Mesendoderm (in vitro differentiated cells): ENCODE measurements at regions not wholly inside any gene's neighbourhood (a gene's known extent, or its start where the extent isn't known, plus 50 kb on each side); places are given as distances from the start of the nearest gene placed in this dataset.

Experiments used
- DNase-seq: peaks from one replicate; pipeline ENCODE4 v3.0.0; 2013
- H2AK5ac ChIP-seq: 2 replicates; pipeline ENCODE4 v1.6.1; 2013; ENCODE audit warnings: low read length, inconsistent platforms
- H2BK120ac ChIP-seq: 2 replicates; pipeline ENCODE4 v1.6.1; 2013; ENCODE audit warnings: low read depth, mild to moderate bottlenecking, low read length, moderate library complexity, mixed read lengths
- H2BK15ac ChIP-seq: replicated peaks from 2 replicates; pipeline ENCODE4 v1.6.1; 2013; ENCODE audit warnings: low read depth, mild to moderate bottlenecking, moderate library complexity
- H2BK5ac ChIP-seq: 2 replicates; pipeline ENCODE4 v1.6.1; 2013; ENCODE audit warnings: low read length, inconsistent platforms
- H3K18ac ChIP-seq: 2 replicates; pipeline ENCODE4 v1.6.1; 2013; ENCODE audit warnings: mild to moderate bottlenecking, low read length, mixed read lengths
- H3K23ac ChIP-seq: one replicate; pipeline ENCODE4 v1.6.1; 2013; ENCODE audit warnings: low read length
- H3K27ac ChIP-seq: 2 replicates; pipeline ENCODE4 v1.5.1; 2013; ENCODE audit warnings: low read depth, mild to moderate bottlenecking, inconsistent platforms, low read length, moderate library complexity
- H3K27me3 ChIP-seq: 2 replicates; pipeline ENCODE4 v1.6.1; 2013; ENCODE audit warnings: low read length, control low read depth, mild to moderate bottlenecking, inconsistent platforms; ENCODE audit not compliant: insufficient read depth, poor library complexity
- H3K36me3 ChIP-seq: 2 replicates; pipeline ENCODE4 v1.6.1; 2013; ENCODE audit warnings: low read length, inconsistent platforms; ENCODE audit not compliant: control insufficient read depth, insufficient read depth
- H3K4ac ChIP-seq: one replicate; pipeline ENCODE4 v1.6.1; 2013; ENCODE audit warnings: low read depth, mild to moderate bottlenecking, low read length, moderate library complexity
- H3K4me1 ChIP-seq: 2 replicates; pipeline ENCODE4 v1.6.1; 2013; ENCODE audit warnings: low read depth, low read length, inconsistent platforms; ENCODE audit not compliant: control insufficient read depth
- H3K4me2 ChIP-seq: 2 replicates; pipeline ENCODE4 v1.6.1; 2013; ENCODE audit warnings: low read length
- H3K4me3 ChIP-seq: 2 replicates; pipeline ENCODE4 v1.5.1; 2013; ENCODE audit warnings: mild to moderate bottlenecking, low read length
- H3K56ac ChIP-seq: one replicate; pipeline ENCODE4 v1.6.1; 2013; ENCODE audit warnings: low read length
- H3K79me1 ChIP-seq: 2 replicates; pipeline ENCODE4 v1.6.1; 2013; ENCODE audit warnings: low read length, inconsistent platforms
- H3K79me2 ChIP-seq: 2 replicates; pipeline ENCODE4 v1.6.1; 2013; ENCODE audit warnings: mild to moderate bottlenecking, low read length; ENCODE audit not compliant: control insufficient read depth, insufficient read depth
- H3K9ac ChIP-seq: 2 replicates; pipeline ENCODE4 v1.6.1; 2013; ENCODE audit warnings: low read length, inconsistent platforms
- H4K5ac ChIP-seq: one replicate; pipeline ENCODE4 v1.6.1; 2013; ENCODE audit warnings: low read length
- H4K8ac ChIP-seq: one replicate; pipeline ENCODE4 v1.6.1; 2013; ENCODE audit warnings: low read depth, mild to moderate bottlenecking, control low read depth, low read length, moderate library complexity
- WGBS: extraction: QIAGEN DNeasy Blood & Tissue Kit; methylation state at CpG from one replicate; pipeline ENCODE4 v1.1.7; 2013; ENCODE audit warnings: low lambda C conversion rate, missing lambda C conversion rate; ENCODE audit not compliant: insufficient coverage; ENCODE audit errors: extremely low coverage; 5-methylcytosine and 5-hydroxymethylcytosine counted together

DNA sequence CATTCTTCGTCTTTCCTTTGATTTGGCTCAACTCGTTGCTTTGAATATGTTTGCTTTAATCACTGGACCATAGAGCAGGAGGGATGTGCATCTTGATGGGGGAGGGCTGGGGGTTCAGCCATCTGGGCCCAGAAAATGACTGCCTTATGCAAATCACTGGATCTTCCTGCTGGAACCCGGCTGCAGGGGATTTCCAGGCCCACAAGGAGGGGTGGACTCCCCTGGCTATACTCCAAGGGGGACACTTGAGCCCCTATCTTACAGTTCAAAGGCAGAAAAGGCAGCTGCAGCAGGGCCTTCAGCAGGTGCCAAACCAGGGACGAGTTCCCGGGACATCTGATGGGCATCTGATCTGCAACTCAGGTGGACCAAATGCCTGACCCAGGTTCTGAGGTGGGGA is 122.5 kb downstream of the DICER1 start:
- Histone ChIP-seq H3K9ac (no peak overlapping the region), H2AK5ac (no peak overlapping the region), H3K27me3 (no peaks in the 10 kb centered on the region), H2BK120ac (no peak overlapping the region), H3K23ac (no peak overlapping the region), H3K27ac (no peak overlapping the region), H3K4me1 (no peaks in the 10 kb centered on the region), H3K4ac (no peak overlapping the region), H3K79me1 (no peaks in the 10 kb centered on the region), H3K56ac (no peak overlapping the region), H2BK5ac (no peak overlapping the region), H3K4me2 (no peak overlapping the region), H3K4me3 (no peak overlapping the region), H3K18ac (no peak overlapping the region), H4K5ac (no peak overlapping the region), H3K36me3 (no peaks in the 10 kb centered on the region), H4K8ac (no peak overlapping the region), H3K79me2 (no peaks in the 10 kb centered on the region), H2BK15ac (no peak overlapping the region)
- DNase-seq: no peak
- no CpG with 5 or more reads among the region's 5 CpGs for WGBS

DNA sequence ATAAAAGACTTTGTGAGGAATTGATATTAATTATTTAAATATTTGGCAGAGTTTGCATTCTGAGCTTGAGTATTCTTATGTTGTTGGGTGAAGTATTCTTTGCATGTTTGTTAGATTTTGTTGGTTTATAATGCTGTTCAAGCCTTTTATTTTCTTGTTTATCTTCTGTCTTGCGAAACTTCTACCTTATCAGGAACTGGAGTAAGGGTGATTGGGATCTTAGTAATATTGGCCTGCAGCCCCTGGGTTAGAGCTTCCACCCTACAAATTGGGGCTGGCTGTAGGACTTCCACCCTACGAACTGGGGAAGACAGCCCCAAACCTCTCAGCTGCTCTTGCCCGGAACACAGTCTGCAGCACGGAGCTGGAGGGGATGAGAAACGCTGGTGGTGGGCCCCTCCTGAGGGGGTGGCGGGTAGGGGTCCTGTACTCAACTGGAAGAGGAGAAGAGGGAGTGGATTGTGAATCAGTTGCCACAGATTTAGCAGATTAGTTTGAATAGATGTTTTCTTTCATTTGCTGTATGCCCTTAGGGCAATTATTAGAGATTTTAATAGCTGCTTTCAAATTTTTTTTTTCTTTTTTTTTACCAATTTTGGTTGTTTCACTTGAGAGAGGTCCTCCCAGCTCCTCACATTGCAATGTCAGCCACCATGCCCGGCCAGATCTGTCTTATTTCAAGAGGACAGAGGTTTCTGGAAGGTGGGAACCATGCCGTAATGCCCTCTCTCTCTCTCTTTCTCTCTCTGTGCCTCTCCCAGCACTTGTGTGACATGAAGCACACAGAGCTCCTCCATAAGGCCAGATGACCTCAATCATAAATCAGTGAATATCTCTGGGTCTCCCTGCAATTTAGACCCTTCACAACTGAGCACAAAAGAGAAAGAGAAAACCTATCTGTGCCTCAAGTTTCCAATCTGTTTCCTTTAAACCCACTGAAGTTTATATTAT is 123.4 kb downstream of the DICER1 start:
- H3K9ac ChIP-seq: no peak overlapping the region

DNA sequence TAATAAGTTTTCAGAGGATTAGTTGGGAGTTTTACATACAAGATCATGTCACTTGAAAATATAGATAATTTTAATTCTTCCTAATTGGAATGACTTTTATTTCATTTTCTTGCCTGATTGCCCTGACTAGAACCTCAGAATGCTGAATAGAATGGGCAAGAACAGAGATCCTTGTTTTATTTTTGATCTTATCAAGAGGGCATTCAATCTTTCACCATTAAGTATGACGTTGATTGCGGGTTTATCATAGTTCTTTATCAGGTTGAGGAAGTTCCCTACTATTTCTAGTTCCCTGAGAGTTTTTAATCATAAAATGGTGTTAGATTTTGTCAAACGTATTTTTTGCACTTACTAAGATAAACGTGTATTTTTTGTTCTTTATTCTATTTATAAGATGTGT is 124.3 kb downstream of the DICER1 start:
- H3K27me3 ChIP-seq: no peaks in the 10 kb centered on the region
- H3K9ac ChIP-seq: no peak overlapping the region
- H3K4me2 ChIP-seq: no peak overlapping the region
- H3K27ac ChIP-seq: no peak overlapping the region
- H3K36me3 ChIP-seq: no peaks in the 10 kb centered on the region
- no peaks in the 10 kb centered on the region for H3K79me2 ChIP-seq
- no peak overlapping the region for H3K4ac ChIP-seq
- H2BK5ac ChIP-seq: no peak overlapping the region
- no peak overlapping the region for H3K23ac ChIP-seq
- H3K4me1 ChIP-seq: no peaks in the 10 kb centered on the region
- no peak for DNase-seq
- no peaks in the 10 kb centered on the region for H3K79me1 ChIP-seq
- no CpG with 5 or more reads among the region's 4 CpGs for WGBS
- no peak overlapping the region for H3K56ac ChIP-seq
- H3K18ac ChIP-seq: no peak overlapping the region
- no peak overlapping the region for H2AK5ac ChIP-seq
- no peak overlapping the region for H2BK15ac ChIP-seq
- no peak overlapping the region for H4K8ac ChIP-seq
- no peak overlapping the region for H3K4me3 ChIP-seq
- H2BK120ac ChIP-seq: no peak overlapping the region
- H4K5ac ChIP-seq: no peak overlapping the region

More for the DNA sequence above, 123.4 kb downstream of the DICER1 start:
- Histone ChIP-seq H2BK5ac (no peak overlapping the region), H3K79me1 (no peaks in the 10 kb centered on the region), H3K18ac (no peak overlapping the region), H2BK15ac (no peak overlapping the region), H3K4me1 (no peaks in the 10 kb centered on the region), H3K56ac (no peak overlapping the region), H2BK120ac (no peak overlapping the region), H3K36me3 (no peaks in the 10 kb centered on the region), H3K27me3 (no peaks in the 10 kb centered on the region), H3K4me3 (no peak overlapping the region), H4K8ac (no peak overlapping the region), H3K27ac (no peak overlapping the region), H2AK5ac (no peak overlapping the region), H4K5ac (no peak overlapping the region), H3K23ac (no peak overlapping the region), H3K4ac (no peak overlapping the region), H3K4me2 (no peak overlapping the region), H3K79me2 (no peaks in the 10 kb centered on the region)
- WGBS: no CpG with 5 or more reads among the region's 8 CpGs
- no peak for DNase-seq

DNA sequence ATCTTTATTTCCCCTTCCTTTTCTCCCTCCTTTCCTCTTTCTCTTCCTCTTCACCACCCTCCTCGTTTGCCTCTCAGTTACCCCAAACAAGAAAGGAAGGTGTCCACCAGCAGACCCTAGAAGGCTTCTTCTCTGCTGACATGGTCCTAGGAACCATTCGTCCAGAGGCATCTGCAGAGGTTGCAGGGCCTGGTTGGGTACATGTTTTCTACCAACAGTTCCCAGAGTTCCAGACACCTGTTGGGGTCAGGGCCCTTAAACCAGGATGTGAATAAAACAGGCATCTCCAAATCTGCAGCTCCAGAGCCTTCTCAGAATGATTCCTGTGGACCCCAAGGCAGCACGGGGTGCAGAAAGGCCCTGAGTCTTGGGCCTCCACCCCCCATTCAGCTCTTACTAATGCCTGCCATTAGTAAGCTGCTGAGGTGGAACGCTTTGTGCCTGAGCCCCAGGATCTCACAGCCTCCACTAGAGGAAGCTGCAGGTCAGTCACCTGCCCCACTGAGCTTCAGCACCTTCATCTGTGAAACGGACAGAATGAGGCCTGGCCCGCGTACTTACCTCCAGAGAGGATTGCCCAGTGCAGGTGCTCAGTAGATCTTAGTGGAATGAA is 130.4 kb downstream of the DICER1 start:
- Histone ChIP-seq H3K4me1 (no peaks in the 10 kb centered on the region), H2BK15ac (no peak overlapping the region), H3K27ac (no peak overlapping the region), H2AK5ac (no peak overlapping the region), H3K4me2 (no peak overlapping the region), H2BK120ac (no peak overlapping the region), H3K4ac (no peak overlapping the region), H4K8ac (no peak overlapping the region), H3K79me1 (no peaks in the 10 kb centered on the region), H4K5ac (no peak overlapping the region), H3K23ac (no peak overlapping the region), H2BK5ac (no peak overlapping the region), H3K18ac (no peak overlapping the region), H3K9ac (no peak overlapping the region), H3K36me3 (no peaks in the 10 kb centered on the region), H3K79me2 (no peaks in the 10 kb centered on the region), H3K56ac (no peak overlapping the region), H3K27me3 (no peaks in the 10 kb centered on the region), H3K4me3 (no peak overlapping the region)
- DNase-seq: no peak
- WGBS: no CpG with 5 or more reads among the region's 7 CpGs

DNA sequence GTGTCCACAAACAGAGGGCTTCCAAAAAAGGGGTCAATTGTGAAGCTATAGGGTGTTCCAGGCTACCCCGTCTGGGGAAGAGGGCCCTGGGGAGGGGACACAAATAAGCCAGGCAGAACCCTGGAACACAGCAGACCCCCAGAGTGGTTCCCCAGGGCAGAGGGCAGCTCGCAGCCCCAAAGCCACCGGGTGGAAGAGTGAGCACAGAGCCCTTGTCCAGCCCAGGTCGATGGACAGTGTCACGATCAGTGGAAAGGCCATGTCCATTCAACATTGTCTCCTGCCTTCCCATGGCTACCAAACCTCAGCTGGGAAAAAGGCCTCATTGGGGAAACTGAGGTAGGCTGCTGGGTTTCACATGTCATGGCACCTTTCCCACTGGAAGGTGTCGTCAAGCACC is 131.4 kb downstream of the DICER1 start:
- H3K56ac ChIP-seq: no peak overlapping the region
- no peak overlapping the region for H3K27ac ChIP-seq
- H4K8ac ChIP-seq: no peak overlapping the region
- H3K4ac ChIP-seq: no peak overlapping the region
- no peak overlapping the region for H2BK120ac ChIP-seq
- no peak overlapping the region for H3K9ac ChIP-seq
- H3K79me1 ChIP-seq: no peaks in the 10 kb centered on the region
- H3K27me3 ChIP-seq: no peaks in the 10 kb centered on the region
- H3K4me3 ChIP-seq: no peak overlapping the region
- no CpG with 5 or more reads among the region's 6 CpGs for WGBS
- no peaks in the 10 kb centered on the region for H3K79me2 ChIP-seq
- H2BK15ac ChIP-seq: no peak overlapping the region
- no peak for DNase-seq
- H2BK5ac ChIP-seq: no peak overlapping the region
- no peak overlapping the region for H4K5ac ChIP-seq
- no peaks in the 10 kb centered on the region for H3K4me1 ChIP-seq
- H3K23ac ChIP-seq: no peak overlapping the region
- no peak overlapping the region for H3K4me2 ChIP-seq
- no peak overlapping the region for H3K18ac ChIP-seq
- no peak overlapping the region for H2AK5ac ChIP-seq
- no peaks in the 10 kb centered on the region for H3K36me3 ChIP-seq
